A172 (cell line): ENCODE measurements at regions not wholly inside any gene's neighbourhood (a gene's known extent, or its start where the extent isn't known, plus 50 kb on each side); places are given as distances from the start of the nearest gene placed in this dataset.

Experiments used
- DNase-seq: peaks from one replicate; pipeline ENCODE4 v3.0.0-alpha.2; 2015; ENCODE audit warnings: low spot score

GRCh38 chr3:127403795-127404194 lies 115.9 kb upstream of the PRR20G start:
- DNase-seq = no peak

- DNase-seq = no peak
These were observed 111.3 kb upstream of the PRR20G start for GRCh38 chr3:127399154-127399553.

GRCh38 chr3:127396473-127396872 lies 108.6 kb upstream of the PRR20G start:
- no peak for DNase-seq

GRCh38 chr3:127395663-127396355 lies 108.0 kb upstream of the PRR20G start:
- DNase-seq = no peak

- DNase-seq = no peak
These were observed 107.3 kb upstream of the PRR20G start for GRCh38 chr3:127394984-127395662.

GRCh38 chr3:127394031-127394430 lies 106.2 kb upstream of the PRR20G start:
- DNase-seq = no peak

- DNase-seq = no peak
These were observed 105.4 kb upstream of the PRR20G start for GRCh38 chr3:127393131-127393820.

GRCh38 chr3:127392156-127392490 lies 104.3 kb upstream of the PRR20G start:
- no peak for DNase-seq

GRCh38 chr3:127391436-127392155 lies 103.8 kb upstream of the PRR20G start:
- no peak for DNase-seq

GRCh38 chr3:127390365-127391025 lies 102.6 kb upstream of the PRR20G start:
- DNase-seq = no peak

GRCh38 chr3:127389913-127390312 lies 102.1 kb upstream of the PRR20G start:
- DNase-seq = no peak

GRCh38 chr3:127389420-127389819 lies 101.6 kb upstream of the PRR20G start:
- peak; percentile 69 for DNase-seq

GRCh38 chr3:127388427-127388826 lies 100.6 kb upstream of the PRR20G start:
- no peak for DNase-seq

- DNase-seq = no peak
These were observed 99.8 kb upstream of the PRR20G start for GRCh38 chr3:127387556-127388153.

- no peak for DNase-seq
These were observed 99.3 kb upstream of the PRR20G start for GRCh38 chr3:127387119-127387518.

GRCh38 chr3:127386490-127386889 lies 98.6 kb upstream of the PRR20G start:
- no peak for DNase-seq

GRCh38 chr3:127385540-127385870 lies 97.7 kb upstream of the PRR20G start:
- DNase-seq = no peak

- no peak for DNase-seq
These were observed 97.1 kb upstream of the PRR20G start for GRCh38 chr3:127384717-127385539.

- DNase-seq = no peak
These were observed 95.9 kb upstream of the PRR20G start for GRCh38 chr3:127383656-127384179.
